ENCODE measurements at regions not wholly inside any gene's neighbourhood (a gene's known extent, or its start where the extent isn't known, plus 50 kb on each side); places are given as distances from the start of the nearest gene placed in this dataset.

GRCh38 chr1:62918700-62919099 lies 134.8 kb downstream of the ATG4C start:
- WGBS (ENCODE audit: insufficient coverage, low coverage, missing lambda C conversion rate): 0% methylated on average over 3 of the region's 3 CpGs
- no TSS peak for BruUV-seq (replicated peaks)

GRCh38 chr1:62922006-62922405 lies 138.1 kb downstream of the ATG4C start:
- no peak for FAIRE-seq
- ChIA-PET POLR2A (no interaction called here), CTCF (ENCODE audit: low intra/inter-chr PET ratio) (no interaction called here)
- Histone ChIP-seq H4K20me1 (replicated peaks; ENCODE audit: control insufficient read depth, insufficient read depth, low read length) (no peaks in the 10 kb centered on the region), H3K4me1 (replicated peaks in 1 of 2; ENCODE audit: control insufficient read depth in 2 of 2, insufficient read depth in 2 of 2, low read length in 2 of 2) (no peaks in the 10 kb centered on the region), H3K27me3 (ENCODE audit: control insufficient read depth in 2 of 2, insufficient read depth in 2 of 2, low read length in 2 of 2) (peaks cover 22 to 23% of the 10 kb centered on the region in 2 experiments; a peak in 4 of 5 replicates), H3K9ac (ENCODE audit: insufficient read depth in 1 of 2, low read depth in 2 of 2, low read length in 2 of 2) (no peak overlapping the region), H3K27ac (ENCODE audit: extremely low read depth, low read depth, low read length) (no peak overlapping the region), H3K9me1 (ENCODE audit: control insufficient read depth, insufficient read depth, low read length) (no peaks in the 10 kb centered on the region), H3K9me3 (replicated peaks; ENCODE audit: control insufficient read depth, insufficient read depth, low read depth, low read length) (no peaks in the 10 kb centered on the region), H2AFZ (ENCODE audit: low read depth, low read length) (no peak overlapping the region), H3K4me2 (ENCODE audit: insufficient read depth, low read length) (no peak overlapping the region), H3K79me2 (ENCODE audit: control insufficient read depth, insufficient read depth, low read length) (no peaks in the 10 kb centered on the region), H3K4me3 (no peak overlapping the region), H3K36me3 (ENCODE audit: control insufficient read depth, insufficient read depth, low read length) (no peaks in the 10 kb centered on the region)
- no peak for TF ChIP-seq CUX1 (CRISPR knock-in tag; IDR thresholded peaks at IDR 0.05)
- TF ChIP-seq TBL1XR1 (IDR thresholded peaks at IDR 0.05; ENCODE audit: low read length in 2 of 2): no peak
- TF ChIP-seq THRAP3 (IDR thresholded peaks at IDR 0.05; ENCODE audit: borderline replicate concordance): no peak
- TF ChIP-seq NBN (IDR thresholded peaks at IDR 0.05; ENCODE audit: low read depth): no peak
- TF ChIP-seq MCM2 (IDR thresholded peaks at IDR 0.05; ENCODE audit: low read depth): no peak
- no TSS peak for BruUV-seq (replicated peaks)
- intact Hi-C loops (cut with micrococcal nuclease): no loop called here
- ATAC-seq: no peak
- WGBS (ENCODE audit: insufficient coverage, low coverage, missing lambda C conversion rate): 0% methylated on average over 1 of the region's 1 CpG
- in situ Hi-C loops (cut with MboI): no loop called here
- DNase-seq (ENCODE audit: extremely low read depth in 1 of 4, low spot score in 3 of 4): no peak

More at GRCh38 chr1:62918700-62919099, 134.8 kb downstream of the ATG4C start:
- ATAC-seq (no peak), DNase-seq (ENCODE audit: extremely low read depth in 1 of 4, low spot score in 3 of 4) (no peak), FAIRE-seq (no peak)
- Histone ChIP-seq H3K36me3 (ENCODE audit: control insufficient read depth, insufficient read depth, low read length) (no peaks in the 10 kb centered on the region), H3K4me1 (replicated peaks in 1 of 2; ENCODE audit: control insufficient read depth in 2 of 2, insufficient read depth in 2 of 2, low read length in 2 of 2) (no peaks in the 10 kb centered on the region), H3K4me2 (ENCODE audit: insufficient read depth, low read length) (no peak overlapping the region), H4K20me1 (replicated peaks; ENCODE audit: control insufficient read depth, insufficient read depth, low read length) (no peaks in the 10 kb centered on the region), H3K4me3 (no peak overlapping the region), H2AFZ (ENCODE audit: low read depth, low read length) (no peak overlapping the region), H3K27me3 (ENCODE audit: control insufficient read depth in 2 of 2, insufficient read depth in 2 of 2, low read length in 2 of 2) (peaks cover 20% of the 10 kb centered on the region in 2 experiments; a peak in 4 of 5 replicates), H3K9me3 (replicated peaks; ENCODE audit: control insufficient read depth, insufficient read depth, low read depth, low read length) (no peaks in the 10 kb centered on the region), H3K9me1 (ENCODE audit: control insufficient read depth, insufficient read depth, low read length) (no peaks in the 10 kb centered on the region), H3K79me2 (ENCODE audit: control insufficient read depth, insufficient read depth, low read length) (no peaks in the 10 kb centered on the region), H3K9ac (ENCODE audit: insufficient read depth in 1 of 2, low read depth in 2 of 2, low read length in 2 of 2) (no peak overlapping the region), H3K27ac (ENCODE audit: extremely low read depth, low read depth, low read length) (no peak overlapping the region)
- in situ Hi-C loops (cut with MboI) (no loop called here), intact Hi-C loops (cut with micrococcal nuclease) (no loop called here)
- TF ChIP-seq PTBP1 (IDR thresholded peaks at IDR 0.05; ENCODE audit: low read depth, low read length) (no peak), CHD4 (IDR thresholded peaks at IDR 0.05; ENCODE audit: insufficient read depth, insufficient replicate concordance, low read depth, low read length, poor library complexity, severe bottlenecking) (no peak)
- ChIA-PET CTCF (ENCODE audit: low intra/inter-chr PET ratio) (no interaction called here), POLR2A (interaction anchor here (1.2 kb wide), 1 partner anchor 12 kb away, joined by 3 read pairs; no protein-coding TSS in a partner anchor)

Measured in K562 (cell line).